MM.1S (cell line): ENCODE measurements at regions not wholly inside any gene's neighbourhood (a gene's known extent, or its start where the extent isn't known, plus 50 kb on each side); places are given as distances from the start of the nearest gene placed in this dataset.
A peak's percentile ranks its signal among the peaks of the same experiment; 100 is the strongest.

Source experiments
- DNase-seq: peaks from one replicate; pipeline ENCODE4 v3.0.0-alpha.2; 2015
- H2AFZ ChIP-seq: fragments of 300-600 bp; sonication (generic); 2 replicates; pipeline ENCODE4 v1.6.0; 2016; ENCODE audit warnings: antibody characterized with exemption, low read length
- H3F3A ChIP-seq: fragments of 300-600 bp; sonication (generic); 2 replicates; pipeline ENCODE4 v1.6.1; 2016; ENCODE audit warnings: mild to moderate bottlenecking, antibody characterized with exemption, low read length, moderate library complexity, mixed read lengths; ENCODE audit not compliant: insufficient read depth
- H3K27ac ChIP-seq: fragments of 300-600 bp; sonication (generic); 2 replicates; pipeline ENCODE4 v1.5.1; 2016; ENCODE audit warnings: mild to moderate bottlenecking, low read length
- H3K27me3 ChIP-seq: fragments of 300-600 bp; sonication (generic); replicated peaks from 2 replicates; pipeline ENCODE4 v1.6.0; 2016; ENCODE audit warnings: low read length; ENCODE audit not compliant: insufficient read depth
- H3K36me3 ChIP-seq: fragments of 300-600 bp; sonication (generic); replicated peaks from 2 replicates; pipeline ENCODE4 v1.6.1; 2016; ENCODE audit warnings: mild to moderate bottlenecking, low read length, mixed read lengths; ENCODE audit not compliant: insufficient read depth
- H3K4me1 ChIP-seq: fragments of 300-600 bp; sonication (generic); 2 replicates; pipeline ENCODE4 v1.6.1; 2016; ENCODE audit warnings: low read length, mixed read lengths
- H3K4me2 ChIP-seq: fragments of 300-600 bp; sonication (generic); 2 replicates; pipeline ENCODE4 v1.6.0; 2016; ENCODE audit warnings: low read depth, low read length
- H3K4me3 ChIP-seq: fragments of 300-600 bp; sonication (generic); 2 replicates; pipeline ENCODE4 v1.5.1; 2016; ENCODE audit warnings: low read length, mixed read lengths
- H3K79me2 ChIP-seq: fragments of 300-600 bp; sonication (generic); 2 replicates; pipeline ENCODE4 v1.6.1; 2016; ENCODE audit warnings: mixed run types, low read length, mixed read lengths
- H3K9ac ChIP-seq: fragments of 300-600 bp; sonication (generic); 2 replicates; pipeline ENCODE4 v1.6.1; 2016; ENCODE audit warnings: low read length, mixed read lengths
- H3K9me2 ChIP-seq: fragments of 300-600 bp; sonication (generic); replicated peaks from 2 replicates; pipeline ENCODE4 v1.6.1; 2016; ENCODE audit warnings: mild to moderate bottlenecking, low read length, mixed read lengths; ENCODE audit not compliant: insufficient read depth
- H3K9me3 ChIP-seq: fragments of 300-600 bp; sonication (generic); replicated peaks from 2 replicates; pipeline ENCODE4 v1.6.1; 2016; ENCODE audit warnings: mild to moderate bottlenecking, low read length, mixed read lengths; ENCODE audit not compliant: insufficient read depth
- H4K20me1 ChIP-seq: fragments of 300-600 bp; sonication (generic); 2 replicates; pipeline ENCODE4 v1.6.1; 2016; ENCODE audit warnings: mild to moderate bottlenecking, low read length, moderate library complexity, mixed read lengths; ENCODE audit not compliant: insufficient read depth
- CTCF ChIP-seq: fragments of 300-600 bp; sonication (generic); IDR thresholded peaks from 2 replicates; pipeline ENCODE4 v1.5.1; 2016; ENCODE audit warnings: antibody characterized with exemption, low read length, mixed read lengths
- EZH2 ChIP-seq: fragments of 300-600 bp; sonication (generic); optimal IDR thresholded peaks from 2 replicates; pipeline ENCODE3; 2017; ENCODE audit warnings: low read depth, mild to moderate bottlenecking, antibody characterized with exemption, low read length, mixed read lengths
- EZH2phosphoT487 ChIP-seq: fragments of 300-600 bp; sonication (generic); IDR thresholded peaks from 2 replicates; pipeline ENCODE4 v1.6.1; 2018; ENCODE audit warnings: antibody characterized with exemption, low read length

- H3K4me3 ChIP-seq = no peak overlapping the region
- H3K9me3 ChIP-seq = no peaks in the 10 kb centered on the region
- no peak overlapping the region for H2AFZ ChIP-seq
- peaks cover 3% of the 10 kb centered on the region for H3K4me1 ChIP-seq
- H4K20me1 ChIP-seq = no peaks in the 10 kb centered on the region
- no peak overlapping the region for H3K9ac ChIP-seq
- H3F3A ChIP-seq = no peaks in the 10 kb centered on the region
- TF ChIP-seq CTCF = no peak
- TF ChIP-seq EZH2 = no peak
- no peak for TF ChIP-seq EZH2phosphoT487
- H3K4me2 ChIP-seq = no peak overlapping the region
- no peaks in the 10 kb centered on the region for H3K79me2 ChIP-seq
- no peak for DNase-seq
- no peaks in the 10 kb centered on the region for H3K9me2 ChIP-seq
- no peaks in the 10 kb centered on the region for H3K36me3 ChIP-seq
- H3K27me3 ChIP-seq = peaks cover 8% of the 10 kb centered on the region
- no peak overlapping the region for H3K27ac ChIP-seq
These were observed 109.4 kb upstream of the GSE1 start for GRCh38 chr16:85503679-85504231.

GRCh38 chr16:85504242-85504641 lies 108.9 kb upstream of the GSE1 start:
- Histone ChIP-seq H2AFZ (no peak overlapping the region), H3K27ac (no peak overlapping the region), H3K4me1 (no peaks in the 10 kb centered on the region), H3K27me3 (peaks cover 11% of the 10 kb centered on the region), H3K9me2 (no peaks in the 10 kb centered on the region), H3K4me2 (no peak overlapping the region), H3K79me2 (no peaks in the 10 kb centered on the region), H4K20me1 (no peaks in the 10 kb centered on the region), H3F3A (no peaks in the 10 kb centered on the region), H3K36me3 (no peaks in the 10 kb centered on the region), H3K9me3 (no peaks in the 10 kb centered on the region), H3K4me3 (no peak overlapping the region), H3K9ac (no peak overlapping the region)
- TF ChIP-seq EZH2 (no peak), CTCF (no peak), EZH2phosphoT487 (no peak)
- DNase-seq = peak; percentile 9

GRCh38 chr16:85505794-85506634 lies 107.1 kb upstream of the GSE1 start:
- Histone ChIP-seq H3K9me3 (no peaks in the 10 kb centered on the region), H3K27ac (no peak overlapping the region), H3K9ac (no peak overlapping the region), H3K4me3 (no peak overlapping the region), H3K4me1 (no peaks in the 10 kb centered on the region), H3K9me2 (no peaks in the 10 kb centered on the region), H3F3A (no peaks in the 10 kb centered on the region), H4K20me1 (no peaks in the 10 kb centered on the region), H3K27me3 (peaks cover 29% of the 10 kb centered on the region), H3K4me2 (no peak overlapping the region), H2AFZ (no peak overlapping the region), H3K36me3 (no peaks in the 10 kb centered on the region), H3K79me2 (no peaks in the 10 kb centered on the region)
- no peak for TF ChIP-seq EZH2phosphoT487
- TF ChIP-seq EZH2 = no peak
- no peak for TF ChIP-seq CTCF
- no peak for DNase-seq
